ENCODE measurements at regions not wholly inside any gene's neighbourhood (a gene's known extent, or its start where the extent isn't known, plus 50 kb on each side); places are given as distances from the start of the nearest gene placed in this dataset.

DNA sequence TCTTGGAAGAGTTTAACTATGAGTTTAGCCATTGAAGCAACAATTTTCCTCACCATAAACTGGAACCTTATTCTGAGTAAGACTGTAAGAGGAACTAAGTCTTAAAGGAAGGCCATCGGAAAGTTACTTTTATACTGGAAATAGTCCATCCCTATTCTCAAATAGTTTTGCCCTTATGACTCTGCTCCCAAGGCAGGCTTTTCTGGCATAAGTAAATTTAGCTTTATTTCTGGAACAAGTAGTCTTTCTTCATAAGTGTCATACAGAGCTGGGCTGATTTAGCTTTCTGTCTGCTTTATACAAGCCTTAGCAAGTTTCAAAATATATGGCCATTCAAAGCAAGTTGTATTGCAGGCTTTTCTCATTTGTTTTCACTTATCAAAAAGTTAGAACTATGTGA is 328.1 kb downstream of the HACE1 start:
- Histone ChIP-seq H3K9me2 (no peaks in the 10 kb centered on the region), H3K27ac (ENCODE audit: low read depth in 2 of 2, low read length in 1 of 2) (no peak overlapping the region), H3K4me2 (no peak overlapping the region), H3K27me3 (ENCODE audit: insufficient read depth) (no peaks in the 10 kb centered on the region), H3K79me2 (ENCODE audit: insufficient read depth) (no peaks in the 10 kb centered on the region), H2AFZ (ENCODE audit: low read depth) (no peak overlapping the region), H3F3A (replicated peaks; ENCODE audit: insufficient read depth) (no peaks in the 10 kb centered on the region), H3K9me3 (no peaks in the 10 kb centered on the region), H3K36me3 (replicated peaks in 1 of 2; ENCODE audit: control insufficient read depth in 1 of 2, insufficient read depth in 2 of 2, low read length in 1 of 2) (no peaks in the 10 kb centered on the region), H3K4me1 (ENCODE audit: control insufficient read depth in 1 of 2, insufficient read depth in 2 of 2, low read depth in 1 of 2, low read length in 1 of 2) (0 out of 4 replicates have a peak, but pooled peaks cover 0 to 3% of the 10 kb centered on the region in 2 experiments), H4K20me1 (ENCODE audit: insufficient read depth) (no peaks in the 10 kb centered on the region), H3K9ac (no peak overlapping the region), H3K4me3 (ENCODE audit: low read depth in 2 of 2, low read length in 1 of 2) (no peak overlapping the region)
- DNase-seq, result no peak
- POLR2A ChIA-PET, result no interaction called here
- CTCF ChIA-PET, result interaction anchor here (0.6 kb wide), 1 partner anchor 491 kb away, joined by 3 read pairs; no protein-coding TSS in a partner anchor
- TF ChIP-seq EZH2phosphoT487 (IDR thresholded peaks at IDR 0.05; ENCODE audit: borderline replicate concordance, low read depth), result no peak
- TF ChIP-seq MEF2A (IDR thresholded peaks at IDR 0.05; ENCODE audit: borderline replicate concordance, low read depth), result no peak
- no peak for TF ChIP-seq RFX5 (IDR thresholded peaks at IDR 0.05; ENCODE audit: low read length)
- TF ChIP-seq, protein P1, sequence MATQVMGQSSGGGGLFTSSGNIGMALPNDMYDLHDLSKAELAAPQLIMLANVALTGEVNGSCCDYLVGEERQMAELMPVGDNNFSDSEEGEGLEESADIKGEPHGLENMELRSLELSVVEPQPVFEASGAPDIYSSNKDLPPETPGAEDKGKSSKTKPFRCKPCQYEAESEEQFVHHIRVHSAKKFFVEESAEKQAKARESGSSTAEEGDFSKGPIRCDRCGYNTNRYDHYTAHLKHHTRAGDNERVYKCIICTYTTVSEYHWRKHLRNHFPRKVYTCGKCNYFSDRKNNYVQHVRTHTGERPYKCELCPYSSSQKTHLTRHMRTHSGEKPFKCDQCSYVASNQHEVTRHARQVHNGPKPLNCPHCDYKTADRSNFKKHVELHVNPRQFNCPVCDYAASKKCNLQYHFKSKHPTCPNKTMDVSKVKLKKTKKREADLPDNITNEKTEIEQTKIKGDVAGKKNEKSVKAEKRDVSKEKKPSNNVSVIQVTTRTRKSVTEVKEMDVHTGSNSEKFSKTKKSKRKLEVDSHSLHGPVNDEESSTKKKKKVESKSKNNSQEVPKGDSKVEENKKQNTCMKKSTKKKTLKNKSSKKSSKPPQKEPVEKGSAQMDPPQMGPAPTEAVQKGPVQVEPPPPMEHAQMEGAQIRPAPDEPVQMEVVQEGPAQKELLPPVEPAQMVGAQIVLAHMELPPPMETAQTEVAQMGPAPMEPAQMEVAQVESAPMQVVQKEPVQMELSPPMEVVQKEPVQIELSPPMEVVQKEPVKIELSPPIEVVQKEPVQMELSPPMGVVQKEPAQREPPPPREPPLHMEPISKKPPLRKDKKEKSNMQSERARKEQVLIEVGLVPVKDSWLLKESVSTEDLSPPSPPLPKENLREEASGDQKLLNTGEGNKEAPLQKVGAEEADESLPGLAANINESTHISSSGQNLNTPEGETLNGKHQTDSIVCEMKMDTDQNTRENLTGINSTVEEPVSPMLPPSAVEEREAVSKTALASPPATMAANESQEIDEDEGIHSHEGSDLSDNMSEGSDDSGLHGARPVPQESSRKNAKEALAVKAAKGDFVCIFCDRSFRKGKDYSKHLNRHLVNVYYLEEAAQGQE (IDR thresholded peaks at IDR 0.05; ENCODE audit: low read depth, low read length), result no peak
- TF ChIP-seq, protein P2, sequence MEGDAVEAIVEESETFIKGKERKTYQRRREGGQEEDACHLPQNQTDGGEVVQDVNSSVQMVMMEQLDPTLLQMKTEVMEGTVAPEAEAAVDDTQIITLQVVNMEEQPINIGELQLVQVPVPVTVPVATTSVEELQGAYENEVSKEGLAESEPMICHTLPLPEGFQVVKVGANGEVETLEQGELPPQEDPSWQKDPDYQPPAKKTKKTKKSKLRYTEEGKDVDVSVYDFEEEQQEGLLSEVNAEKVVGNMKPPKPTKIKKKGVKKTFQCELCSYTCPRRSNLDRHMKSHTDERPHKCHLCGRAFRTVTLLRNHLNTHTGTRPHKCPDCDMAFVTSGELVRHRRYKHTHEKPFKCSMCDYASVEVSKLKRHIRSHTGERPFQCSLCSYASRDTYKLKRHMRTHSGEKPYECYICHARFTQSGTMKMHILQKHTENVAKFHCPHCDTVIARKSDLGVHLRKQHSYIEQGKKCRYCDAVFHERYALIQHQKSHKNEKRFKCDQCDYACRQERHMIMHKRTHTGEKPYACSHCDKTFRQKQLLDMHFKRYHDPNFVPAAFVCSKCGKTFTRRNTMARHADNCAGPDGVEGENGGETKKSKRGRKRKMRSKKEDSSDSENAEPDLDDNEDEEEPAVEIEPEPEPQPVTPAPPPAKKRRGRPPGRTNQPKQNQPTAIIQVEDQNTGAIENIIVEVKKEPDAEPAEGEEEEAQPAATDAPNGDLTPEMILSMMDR (IDR thresholded peaks at IDR 0.05), result no peak
- TF ChIP-seq POLR2AphosphoS5 (IDR thresholded peaks at IDR 0.05; ENCODE audit: low read depth, low read length), result no peak
- no peak for TF ChIP-seq MXI1 (IDR thresholded peaks at IDR 0.05; ENCODE audit: low read depth, low read length)
- no peak for TF ChIP-seq GABPA (IDR thresholded peaks at IDR 0.05; ENCODE audit: low read depth)
- TF ChIP-seq FOXJ3 (CRISPR knock-in tag; IDR thresholded peaks at IDR 0.05), result no peak
- TF ChIP-seq, protein P3, sequence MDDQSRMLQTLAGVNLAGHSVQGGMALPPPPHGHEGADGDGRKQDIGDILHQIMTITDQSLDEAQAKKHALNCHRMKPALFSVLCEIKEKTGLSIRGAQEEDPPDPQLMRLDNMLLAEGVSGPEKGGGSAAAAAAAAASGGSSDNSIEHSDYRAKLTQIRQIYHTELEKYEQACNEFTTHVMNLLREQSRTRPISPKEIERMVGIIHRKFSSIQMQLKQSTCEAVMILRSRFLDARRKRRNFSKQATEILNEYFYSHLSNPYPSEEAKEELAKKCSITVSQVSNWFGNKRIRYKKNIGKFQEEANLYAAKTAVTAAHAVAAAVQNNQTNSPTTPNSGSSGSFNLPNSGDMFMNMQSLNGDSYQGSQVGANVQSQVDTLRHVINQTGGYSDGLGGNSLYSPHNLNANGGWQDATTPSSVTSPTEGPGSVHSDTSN (IDR thresholded peaks at IDR 0.05), result no peak
- 75% methylated on average over 1 of the region's 1 CpG for WGBS (ENCODE audit: low lambda C conversion rate)
